NCI-H82 (cell line): ENCODE measurements at regions not wholly inside any gene's neighbourhood (a gene's known extent, or its start where the extent isn't known, plus 50 kb on each side); places are given as distances from the start of the nearest gene placed in this dataset.
"Not testable (repeated sequence)": the region's sequence is repeated elsewhere in the genome, so short reads cannot be mapped to it uniquely, and the experiment has no call there.

Experiments used
- DNase-seq: peaks from one replicate; lab custom pipeline; 2025; lab: John Stamatoyannopoulos, UW

DNA sequence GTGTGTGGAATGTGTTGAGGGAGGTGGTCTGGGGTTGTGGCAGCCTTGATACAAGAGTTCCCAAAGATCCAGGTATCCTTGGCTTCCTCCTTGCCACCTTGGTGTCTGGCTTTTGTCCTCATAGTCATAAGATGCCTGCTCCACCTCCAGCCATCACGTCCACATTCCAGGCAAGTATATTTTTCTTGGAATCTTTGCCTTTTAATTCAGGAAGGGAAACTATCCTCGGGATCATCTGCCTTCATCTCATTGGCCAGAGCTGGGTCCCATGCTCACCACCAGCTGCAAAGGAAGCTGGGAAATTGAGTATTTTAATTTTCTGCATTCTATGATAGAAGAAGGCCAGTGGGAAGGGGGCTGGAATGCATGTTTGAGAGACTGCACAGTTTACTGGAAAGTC lies 186.7 kb downstream of the C9orf50 start:
- DNase-seq, result no peak

DNA sequence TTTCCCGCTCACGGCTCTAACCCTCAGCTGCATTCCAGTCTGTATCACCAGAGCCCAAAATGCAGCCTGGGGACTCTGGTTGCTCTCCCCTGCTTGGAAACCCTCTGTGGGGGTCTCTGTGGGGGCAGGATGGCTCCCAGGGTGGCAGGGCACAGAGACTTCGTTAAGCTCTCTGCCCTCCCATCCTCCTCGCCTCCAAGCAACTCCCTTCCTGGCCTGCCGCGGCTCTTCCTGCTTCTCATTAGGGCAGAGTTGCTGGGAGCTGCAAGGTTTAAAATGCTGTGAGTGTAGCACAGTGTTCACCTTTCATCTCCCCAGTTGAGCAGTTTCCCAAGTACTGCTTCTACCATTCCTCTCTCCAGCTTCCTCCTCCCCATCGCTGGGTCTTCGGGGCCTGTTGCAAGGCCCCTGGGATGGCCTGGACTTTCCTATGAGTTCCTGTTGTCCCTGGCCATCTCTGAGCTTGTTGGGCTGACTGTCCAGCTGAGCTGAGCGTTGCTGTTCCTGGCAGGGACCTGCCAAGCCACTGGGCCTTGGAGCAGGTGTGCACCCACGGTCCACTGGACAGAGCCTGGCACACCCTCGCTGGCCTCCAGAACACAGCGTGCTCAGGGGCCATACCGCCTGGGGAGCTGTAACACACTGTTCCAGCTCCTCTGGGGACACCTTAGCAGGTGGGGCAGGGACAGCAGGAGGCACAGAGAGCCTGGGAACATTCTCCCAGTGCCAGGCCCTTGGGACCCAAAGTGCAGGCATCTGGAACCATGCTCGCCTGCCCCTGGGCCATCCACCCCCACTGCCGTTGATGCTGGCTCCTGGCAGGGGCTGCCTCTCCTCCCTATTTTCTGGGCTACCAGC lies 188.4 kb downstream of the C9orf50 start:
- no peak for DNase-seq

DNA sequence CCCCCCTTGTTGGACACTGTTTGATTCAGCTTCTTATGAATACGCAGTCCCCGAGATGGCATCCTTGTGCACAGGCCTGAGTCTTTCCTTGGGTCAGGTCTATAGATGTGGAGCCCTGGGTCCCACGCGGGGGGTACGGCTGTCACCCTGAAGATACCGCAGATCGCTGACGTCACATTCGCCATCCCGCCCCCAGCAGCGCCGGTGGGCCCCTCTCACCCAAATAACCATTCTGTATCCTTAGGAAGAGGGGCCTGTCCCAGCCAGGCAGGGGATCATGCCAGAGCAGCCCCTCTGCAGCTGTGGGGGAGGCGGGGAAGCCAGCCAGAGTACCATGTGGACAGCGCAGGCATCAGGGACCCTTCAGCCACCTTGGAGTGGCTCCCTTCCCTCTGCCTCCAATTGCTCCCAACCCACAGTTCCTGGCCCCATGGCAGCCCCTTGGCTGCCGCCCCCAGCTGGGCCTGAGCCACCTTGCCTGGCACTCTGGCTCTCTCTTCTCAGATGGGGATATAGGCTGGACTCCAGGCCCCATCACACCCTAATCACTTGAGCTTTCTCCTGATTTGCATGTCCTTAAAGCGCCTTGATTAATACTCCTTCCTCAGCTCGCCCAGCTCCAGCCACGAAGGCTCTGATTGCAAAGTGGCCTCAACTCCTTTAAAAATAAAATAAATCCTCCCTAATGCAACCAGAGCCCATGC lies 189.8 kb downstream of the C9orf50 start:
- no peak for DNase-seq

- DNase-seq, result no peak
These were observed 191.9 kb downstream of the C9orf50 start for GRCh38 chr9:129428864-129429577.

GRCh38 chr9:129427149-129427548 lies 193.8 kb downstream of the C9orf50 start:
- DNase-seq, result no peak

- not testable (repeated sequence) for DNase-seq
These were observed 197.1 kb downstream of the C9orf50 start for GRCh38 chr9:129423755-129424154.

DNA sequence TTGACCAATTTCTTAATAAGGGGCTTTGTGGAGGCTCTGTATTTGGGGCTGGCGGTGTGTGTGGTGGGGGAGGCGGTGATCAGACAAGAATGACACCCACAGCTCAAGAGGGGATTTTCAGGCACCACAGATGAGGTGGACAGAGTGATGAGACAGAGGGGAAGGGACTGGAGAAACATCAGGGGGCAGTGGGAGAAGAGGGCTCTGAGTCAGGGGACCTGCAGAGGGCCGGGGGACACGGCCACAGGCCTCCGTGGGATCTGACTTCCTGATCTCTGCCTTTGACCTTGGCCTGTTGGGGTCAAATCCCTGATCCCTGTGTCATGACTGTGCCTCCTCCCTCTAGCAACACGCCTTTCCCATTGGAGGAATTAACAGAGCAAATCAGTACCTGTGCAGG lies 197.7 kb downstream of the C9orf50 start:
- no peak for DNase-seq

DNA sequence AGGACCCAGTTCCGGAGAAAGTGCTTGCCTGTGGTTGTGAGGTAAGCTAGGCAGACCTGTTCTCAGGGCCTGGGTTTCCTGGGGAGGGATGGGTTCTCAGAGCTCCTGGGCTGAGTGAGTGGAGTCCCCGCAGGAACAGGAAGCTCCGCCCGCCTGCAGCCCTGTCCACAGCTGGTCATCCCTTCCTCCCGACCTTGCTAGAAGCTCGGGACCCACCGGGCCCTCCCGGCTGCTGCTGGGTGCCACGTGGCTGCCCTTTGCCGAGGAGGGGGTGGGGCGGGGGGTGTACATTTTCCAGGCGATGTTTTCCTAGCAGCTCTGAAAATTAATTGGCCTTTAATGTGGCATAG lies 198.1 kb downstream of the C9orf50 start:
- DNase-seq, result no peak

GRCh38 chr9:129422032-129422842 lies 198.7 kb downstream of the C9orf50 start:
- no peak for DNase-seq

- DNase-seq, result no peak
These were observed 199.5 kb downstream of the C9orf50 start for GRCh38 chr9:129421371-129421770.

DNA sequence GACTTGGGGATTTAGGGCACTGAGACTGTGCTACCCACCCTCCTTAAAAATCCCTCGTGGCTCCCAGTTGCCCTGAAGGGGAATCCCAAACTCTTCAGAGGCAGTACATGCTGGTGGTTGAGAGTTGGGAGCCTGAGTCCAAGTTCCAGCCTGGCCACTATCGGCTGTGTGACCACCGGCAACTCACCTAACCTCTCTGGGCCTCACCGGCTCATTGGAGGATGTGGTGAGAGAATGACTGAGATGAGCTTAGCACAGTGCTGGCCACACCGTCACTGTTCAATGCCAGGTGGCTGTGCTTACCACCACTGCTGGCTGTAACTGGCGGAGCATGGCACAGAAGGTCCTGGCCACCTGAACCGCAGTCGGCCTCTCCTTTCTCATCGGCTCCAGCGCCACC lies 200.2 kb downstream of the C9orf50 start:
- DNase-seq, result no peak

DNA sequence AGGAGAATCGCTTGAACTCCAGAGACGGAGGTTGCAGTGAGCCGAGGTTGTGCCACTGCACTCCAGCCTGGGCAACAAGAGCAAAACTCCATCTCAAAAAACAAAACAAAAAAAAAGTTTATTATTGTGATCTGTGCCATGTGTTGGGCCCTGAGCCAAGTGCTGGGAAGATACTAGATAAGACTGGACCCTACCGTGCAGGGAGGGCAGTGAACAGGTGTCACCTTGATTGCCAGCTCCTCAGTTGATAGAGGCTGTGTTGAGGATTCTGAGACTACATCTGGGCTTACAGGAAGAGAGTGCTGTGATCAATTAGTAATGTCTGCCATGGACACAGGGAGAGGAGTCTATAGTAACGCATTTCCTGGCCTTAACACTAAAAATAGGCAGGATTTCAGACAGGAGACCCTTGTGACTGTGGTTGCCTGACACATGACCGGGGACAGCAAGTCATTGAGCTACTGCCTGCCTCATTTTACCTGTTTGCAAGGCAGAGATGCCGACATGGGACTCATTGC lies 201.5 kb downstream of the C9orf50 start:
- no peak for DNase-seq

DNA sequence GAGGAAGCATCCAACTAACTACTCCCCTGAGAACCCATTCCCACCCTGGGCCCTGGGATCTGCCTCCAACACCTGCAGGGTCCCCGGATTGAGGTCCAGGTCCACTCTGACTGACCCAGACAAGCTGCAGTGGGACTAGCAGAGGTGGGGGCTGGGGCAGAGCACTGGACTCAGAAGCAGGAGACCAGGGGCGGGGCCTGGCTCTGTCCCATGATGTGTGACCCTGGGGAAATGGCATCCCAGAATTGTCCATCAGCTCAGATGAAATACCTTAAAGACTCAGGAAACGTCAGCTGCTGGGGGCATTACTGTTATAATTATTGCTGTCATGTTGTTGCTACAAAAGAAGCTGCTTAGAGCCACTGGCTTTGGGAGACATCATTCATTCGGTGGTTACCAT lies 202.4 kb downstream of the C9orf50 start:
- DNase-seq, result no peak

DNA sequence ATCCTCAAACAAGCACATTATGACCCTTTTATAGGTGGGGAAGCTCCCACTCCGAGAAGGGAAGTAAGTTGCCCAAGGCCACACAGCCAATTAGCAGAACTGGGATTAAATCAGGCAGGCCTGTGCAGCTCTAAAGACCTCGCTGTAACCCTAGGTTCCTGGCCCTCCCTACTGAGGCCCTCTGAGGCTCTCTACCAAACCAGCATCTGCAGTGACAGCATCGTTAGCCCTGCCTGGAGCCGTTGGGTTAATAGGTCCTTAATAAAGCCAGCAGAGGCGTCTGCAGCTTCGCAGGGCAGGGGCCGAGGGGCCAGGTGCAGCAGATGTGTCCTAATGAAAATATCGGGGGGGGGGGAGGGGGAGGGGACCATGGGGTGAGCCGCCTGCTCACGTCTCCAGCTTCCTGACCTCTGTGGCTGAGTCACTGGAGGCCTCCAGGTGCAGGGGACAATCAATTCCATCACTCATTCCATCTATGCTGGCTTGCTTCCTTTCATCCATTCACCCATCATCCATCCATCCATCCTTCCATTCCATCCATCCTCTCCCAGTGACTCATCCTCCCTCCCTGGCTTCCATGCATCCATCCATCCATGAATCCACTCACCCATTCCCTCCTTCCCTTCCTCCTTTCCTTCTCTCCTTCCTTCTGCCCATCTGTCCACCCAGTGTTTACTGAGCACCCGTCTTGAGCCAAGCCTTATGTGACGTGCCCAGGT lies 203.9 kb downstream of the C9orf50 start:
- DNase-seq, result peak; percentile 93

DNA sequence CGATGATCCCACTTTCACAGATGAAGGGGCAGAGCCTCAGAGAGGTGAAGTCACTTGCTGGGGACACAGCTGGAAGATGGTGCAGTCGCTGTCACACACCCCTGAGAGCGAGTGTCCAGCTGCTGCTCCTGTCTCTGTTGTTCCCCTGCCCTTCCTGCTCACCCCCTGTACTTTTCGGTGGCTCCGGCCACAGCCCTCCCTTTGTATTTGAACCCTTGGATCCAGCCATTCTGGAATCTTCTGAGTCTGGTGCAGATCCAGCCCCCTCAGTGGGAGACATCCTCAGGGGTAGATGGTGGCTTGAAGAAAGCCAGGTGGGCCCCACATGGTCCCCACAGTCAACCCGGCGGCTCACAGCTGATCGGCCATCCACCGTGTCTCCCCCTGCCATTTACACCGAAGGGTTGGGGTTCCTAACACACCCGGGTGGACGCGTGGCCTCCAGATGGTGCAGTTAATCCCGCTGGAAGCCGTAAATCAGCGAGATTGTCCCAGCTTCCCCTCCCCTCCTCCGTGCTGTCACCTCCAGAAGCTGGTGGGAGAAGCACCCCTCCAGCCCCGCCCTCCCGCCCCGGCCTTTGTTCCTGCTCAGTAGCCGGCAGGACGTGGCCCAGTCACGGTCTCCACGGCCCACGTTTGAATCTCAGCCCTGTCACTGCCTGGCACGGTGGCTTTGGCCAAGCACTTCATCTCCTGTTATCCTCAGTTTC lies 204.8 kb downstream of the C9orf50 start:
- DNase-seq, result peak; percentile 97

- peak; percentile 62 for DNase-seq
These were observed 205.6 kb downstream of the C9orf50 start for GRCh38 chr9:129414993-129415941.

DNA sequence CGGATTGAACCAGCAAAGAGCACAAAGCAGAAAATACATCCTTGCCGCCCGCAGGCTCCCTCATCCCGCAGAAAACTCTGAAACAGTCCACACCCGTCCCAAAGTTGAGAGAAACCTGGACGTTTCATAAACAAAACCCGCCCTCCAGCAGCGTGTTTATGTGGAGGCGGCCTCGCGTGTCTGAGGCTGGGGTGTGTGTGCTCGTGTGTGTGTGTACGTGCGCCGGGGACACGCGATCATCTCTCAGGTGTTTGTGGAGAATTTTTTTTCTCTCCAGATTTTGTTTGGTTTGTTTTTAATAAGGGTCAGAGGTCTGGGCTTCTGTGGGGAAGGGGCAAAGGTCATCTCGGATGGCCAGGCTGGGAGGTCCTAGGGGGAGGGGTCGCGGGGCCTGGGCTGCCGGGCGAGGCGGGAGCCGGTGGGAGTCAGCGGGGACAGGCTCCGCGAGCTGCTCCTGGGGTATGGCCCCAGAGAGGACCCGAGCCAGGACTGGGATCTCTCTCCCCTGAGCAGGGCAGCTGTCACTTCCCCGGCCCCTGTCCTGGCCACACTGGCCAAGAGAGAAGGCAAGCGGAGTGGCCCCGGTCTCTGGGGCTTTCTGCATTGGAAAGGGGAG lies 206.4 kb downstream of the C9orf50 start:
- peak; percentile 62 for DNase-seq

- peak; percentile 97 for DNase-seq
These were observed 207.1 kb downstream of the C9orf50 start for GRCh38 chr9:129413537-129414376.
